NCI-H187 (cell line): ENCODE measurements at regions not wholly inside any gene's neighbourhood (a gene's known extent, or its start where the extent isn't known, plus 50 kb on each side); places are given as distances from the start of the nearest gene placed in this dataset.
"Not testable (repeated sequence)": the region's sequence is repeated elsewhere in the genome, so short reads cannot be mapped to it uniquely, and the experiment has no call there.

Experiments
- DNase-seq, 2 experiments: peaks; one replicate each; lab custom pipeline; 2025; lab: John Stamatoyannopoulos, UW

DNA sequence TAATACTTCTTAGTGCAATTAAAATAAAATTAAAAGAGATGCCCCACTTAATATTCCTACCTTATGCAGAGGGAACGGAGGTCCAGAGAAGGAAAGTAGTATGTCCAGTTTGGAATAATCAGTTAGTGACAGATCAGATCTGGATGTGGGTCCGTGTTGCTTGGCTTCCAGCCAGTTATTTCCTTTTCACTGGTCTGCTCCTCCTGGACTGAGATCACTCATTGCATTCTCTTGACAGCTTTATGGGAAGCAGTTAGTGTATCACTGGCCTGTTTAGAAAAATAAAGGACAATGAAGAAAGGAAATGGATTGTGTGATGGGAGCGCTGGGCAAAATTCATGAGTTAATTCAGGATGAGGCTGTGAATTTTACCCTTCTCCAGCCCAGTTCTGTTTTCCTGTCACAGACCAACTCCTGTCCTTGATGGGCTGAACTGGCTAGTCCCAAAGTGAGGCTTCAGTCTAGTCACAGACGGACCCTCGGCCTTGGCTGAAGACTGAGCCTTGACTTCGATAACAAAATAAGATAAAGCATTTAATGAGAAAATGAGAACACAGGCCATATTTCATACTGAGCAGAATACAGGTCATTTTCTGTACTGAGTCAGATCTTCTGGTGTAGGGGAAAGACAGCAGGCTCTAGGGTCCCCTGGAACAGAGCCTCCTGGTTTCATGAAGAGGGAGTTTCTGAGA is 85.2 kb upstream of the TRABD2B start:
- no peak for DNase-seq

DNA sequence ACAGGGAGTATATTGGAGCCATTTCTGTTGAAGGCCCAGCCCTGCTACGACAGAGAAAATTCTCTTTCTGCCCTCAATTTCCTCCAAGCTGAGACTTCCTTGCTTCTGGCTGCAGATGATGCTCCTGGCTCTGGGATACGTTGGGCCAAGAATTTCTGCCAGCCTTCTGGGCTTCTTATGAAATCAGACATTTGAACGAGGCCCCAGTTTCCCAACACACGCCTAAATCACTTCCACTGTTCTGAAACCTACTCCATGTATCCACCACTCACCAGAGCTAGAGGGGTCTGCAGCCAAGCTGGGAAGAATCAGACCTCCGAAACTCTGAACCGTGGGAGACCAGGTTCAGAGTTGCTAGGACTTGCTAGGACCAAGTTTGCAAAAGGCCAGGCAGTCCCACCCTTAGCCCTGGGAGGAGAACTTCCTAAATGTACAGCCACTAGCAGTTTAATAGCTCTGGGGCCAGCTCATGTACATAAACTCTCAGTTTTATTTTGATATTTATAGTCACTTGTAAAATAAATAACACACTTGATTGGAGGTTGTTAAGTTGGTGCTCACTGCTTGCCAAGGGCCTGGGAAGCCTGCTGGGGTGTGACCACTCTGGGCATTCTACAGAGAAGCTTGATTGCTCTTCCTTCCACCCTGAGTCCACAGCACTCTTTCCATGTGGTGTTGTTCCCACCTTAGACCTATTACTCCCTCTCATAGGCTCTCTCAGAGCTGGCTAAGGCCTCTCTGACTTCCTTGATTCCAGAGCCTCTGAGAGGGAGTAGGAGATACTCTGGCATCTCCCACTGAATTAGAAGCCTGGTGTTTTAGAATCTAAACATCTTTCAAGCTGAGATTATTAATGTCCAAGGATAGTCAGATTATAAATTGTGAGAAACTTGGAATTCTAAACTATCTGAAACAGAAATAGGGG is 83.4 kb upstream of the TRABD2B start:
- no peak for DNase-seq

DNA sequence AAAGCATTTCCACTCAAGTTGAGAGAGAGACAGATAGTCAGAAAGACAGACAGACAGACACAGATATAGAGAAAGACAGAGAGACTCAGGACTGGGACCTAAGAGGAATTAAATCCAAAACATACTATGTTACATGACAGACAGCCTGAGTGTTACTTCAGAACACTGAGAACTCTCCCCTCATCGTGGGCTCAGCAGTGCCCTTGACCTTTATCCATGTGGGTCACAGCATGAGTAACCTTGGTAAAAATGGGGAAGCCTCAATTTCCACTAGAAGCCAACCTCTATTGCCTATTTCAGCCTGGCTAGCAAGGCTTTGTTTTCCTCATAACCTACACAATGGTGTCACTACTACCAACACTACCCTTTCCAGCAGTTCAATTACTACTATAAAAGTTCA is 81.9 kb upstream of the TRABD2B start:
- DNase-seq: no peak

DNA sequence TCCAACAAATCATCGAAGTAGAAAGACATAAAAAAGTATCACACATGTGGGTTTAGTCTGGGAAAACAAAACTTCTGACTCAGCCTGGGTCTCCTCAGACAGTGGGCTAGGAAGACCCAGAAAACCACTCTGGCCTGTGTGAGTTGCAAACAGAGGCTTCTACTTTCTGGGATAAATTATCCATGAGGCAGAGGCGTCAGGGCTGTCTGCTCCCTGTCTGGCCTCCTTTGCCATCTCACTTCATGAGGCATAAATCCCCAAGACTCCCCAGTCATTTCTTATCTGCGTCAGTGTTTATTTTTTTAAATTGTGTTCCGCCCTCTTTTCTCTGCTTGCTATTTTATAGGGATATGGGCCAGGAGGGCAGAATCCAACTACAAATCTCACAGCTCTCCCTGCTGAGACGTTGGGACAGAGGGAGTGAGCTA is 80.6 kb upstream of the TRABD2B start:
- DNase-seq: no peak

DNA sequence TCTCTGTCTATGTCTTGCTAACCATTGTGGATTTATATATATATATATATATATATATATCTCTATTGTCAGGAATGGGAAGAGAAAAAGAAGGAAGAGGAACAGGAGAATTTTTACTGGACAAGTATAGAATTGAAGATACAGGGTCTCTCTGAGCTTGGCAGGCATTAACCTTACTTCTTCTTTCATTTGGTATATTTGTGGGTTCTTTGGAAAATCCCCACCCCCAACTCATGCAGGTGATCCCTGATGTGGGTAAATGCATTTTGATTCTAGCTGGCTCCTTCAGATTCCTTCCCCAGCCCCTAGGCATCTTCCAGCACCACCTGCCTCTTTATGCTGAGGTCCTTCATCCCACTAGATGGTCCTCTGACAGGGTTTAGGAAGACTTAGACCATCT is 78.8 kb upstream of the TRABD2B start:
- no peak for DNase-seq

DNA sequence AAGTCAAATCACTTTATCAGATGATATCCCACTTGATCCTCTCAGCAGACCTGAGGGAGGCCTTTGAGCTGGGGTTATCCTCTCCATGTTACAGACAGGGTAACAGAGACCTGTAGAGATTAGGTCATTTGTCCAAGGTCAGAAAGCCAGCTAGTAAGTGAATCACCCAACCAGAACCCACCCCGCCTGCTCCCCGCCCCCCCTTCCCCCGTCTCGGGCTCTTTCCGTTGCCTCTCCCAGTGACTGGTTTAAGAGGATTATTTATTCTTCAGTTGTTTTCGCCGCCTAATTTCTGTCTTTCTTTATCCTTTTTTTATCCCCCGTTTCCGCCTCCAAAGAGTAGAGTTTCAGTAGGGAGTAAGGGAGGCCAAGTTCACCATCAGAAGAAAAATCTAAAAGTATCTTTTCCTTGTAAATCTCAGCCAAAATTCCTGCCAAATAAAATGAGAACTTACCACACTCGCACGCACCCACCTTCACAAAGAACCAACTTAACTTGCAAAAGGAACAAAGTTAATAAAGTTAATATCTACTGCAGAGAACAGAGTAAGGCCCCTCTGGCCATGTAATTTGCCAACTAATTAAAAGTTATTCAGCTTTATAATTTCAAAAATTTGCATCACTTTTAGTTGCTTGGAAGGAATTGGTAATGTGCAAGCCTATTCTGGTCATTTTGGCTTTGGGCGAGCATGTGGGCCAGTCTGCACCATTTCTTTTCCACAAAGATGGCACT is 76.8 kb upstream of the TRABD2B start:
- DNase-seq: no peak

DNA sequence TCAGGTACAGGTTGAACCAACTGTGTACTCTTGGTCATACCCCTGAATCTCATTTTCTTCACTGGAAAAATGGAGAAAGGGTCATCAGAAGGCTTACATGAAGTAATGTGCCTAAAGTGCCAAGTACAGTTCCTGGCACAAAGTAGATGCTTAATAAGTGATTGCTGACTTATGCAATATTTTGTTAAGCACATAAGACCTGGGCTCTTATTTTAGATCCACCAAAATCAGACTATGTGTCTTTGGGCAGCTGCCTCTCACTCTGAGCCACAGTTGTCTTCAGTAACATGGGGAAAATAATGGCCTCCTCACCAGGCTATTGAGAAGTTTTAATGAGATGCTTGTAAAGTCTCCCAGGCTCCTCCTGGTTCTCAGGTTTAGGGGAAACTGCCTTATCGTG is 74.3 kb upstream of the TRABD2B start:
- DNase-seq: no peak

DNA sequence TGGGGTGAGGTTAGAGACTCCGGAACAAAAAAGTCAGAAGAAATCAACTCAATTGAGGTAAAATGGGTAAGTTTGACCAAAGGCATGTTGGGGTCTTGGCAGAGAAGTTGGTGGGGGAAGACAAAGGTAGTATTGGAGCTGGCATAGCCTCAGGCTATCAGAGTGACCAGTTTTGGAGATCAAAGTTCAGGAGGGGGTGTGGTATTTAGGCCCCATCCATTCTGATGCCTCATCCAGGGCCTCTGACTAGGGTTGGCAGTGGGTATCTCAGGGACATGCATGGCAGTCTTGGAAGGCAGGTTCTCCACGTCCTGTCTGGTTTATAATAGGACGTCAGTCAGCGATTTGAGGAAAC is 73.2 kb upstream of the TRABD2B start:
- DNase-seq: no peak

DNA sequence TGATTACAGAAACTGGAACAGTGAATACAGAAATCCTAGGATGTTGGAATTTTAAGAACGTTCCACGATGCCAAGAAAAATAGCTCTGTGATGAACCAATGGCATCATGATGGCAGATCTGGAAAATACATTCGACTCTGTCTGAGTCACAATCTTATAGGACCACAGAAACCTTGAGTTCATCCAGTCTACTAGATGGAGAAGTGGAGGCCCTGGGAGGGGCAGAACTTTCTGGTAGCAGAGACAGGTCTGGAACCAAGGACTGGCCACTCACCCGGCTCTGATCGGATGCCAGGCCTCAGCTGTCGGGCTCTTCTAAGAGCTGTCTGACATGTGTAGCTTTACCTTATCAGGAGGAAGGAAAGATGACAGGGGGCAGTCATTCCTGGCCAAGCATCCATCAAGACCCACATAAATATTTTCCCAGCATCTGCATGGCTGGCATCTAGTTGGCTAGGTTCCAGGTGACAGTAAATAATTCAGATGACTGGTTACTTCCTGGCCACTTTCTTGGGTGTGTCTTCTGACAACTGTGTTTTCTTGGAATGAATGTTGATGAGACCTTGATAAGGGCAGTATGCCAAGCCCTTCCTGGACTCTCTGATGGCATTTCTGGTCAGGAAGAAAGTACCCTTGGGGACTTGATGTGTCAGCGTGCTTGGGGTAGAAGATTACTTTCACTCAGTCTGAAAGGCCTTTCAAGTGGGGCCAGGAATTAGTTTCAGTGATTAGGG is 72.6 kb upstream of the TRABD2B start:
- no peak for DNase-seq

DNA sequence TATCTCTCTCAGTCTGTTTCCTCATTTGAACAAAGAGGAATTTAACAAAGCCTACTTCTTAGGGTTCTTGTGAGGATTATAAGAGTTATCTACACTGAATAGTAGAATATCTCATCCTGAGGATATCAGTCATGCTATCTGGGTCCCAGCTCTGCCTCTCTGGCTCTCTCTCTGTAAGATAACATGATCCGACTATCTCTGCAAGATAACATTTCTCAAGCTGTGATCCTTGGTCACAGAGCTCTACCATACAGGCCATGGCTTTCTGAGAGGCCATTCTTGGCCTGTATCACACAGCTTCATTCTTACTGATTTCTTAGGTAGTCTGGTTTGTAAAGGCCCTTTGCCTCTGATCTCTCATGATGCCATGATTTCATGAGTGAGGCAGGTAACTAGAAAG is 71.0 kb upstream of the TRABD2B start:
- DNase-seq: no peak

DNA sequence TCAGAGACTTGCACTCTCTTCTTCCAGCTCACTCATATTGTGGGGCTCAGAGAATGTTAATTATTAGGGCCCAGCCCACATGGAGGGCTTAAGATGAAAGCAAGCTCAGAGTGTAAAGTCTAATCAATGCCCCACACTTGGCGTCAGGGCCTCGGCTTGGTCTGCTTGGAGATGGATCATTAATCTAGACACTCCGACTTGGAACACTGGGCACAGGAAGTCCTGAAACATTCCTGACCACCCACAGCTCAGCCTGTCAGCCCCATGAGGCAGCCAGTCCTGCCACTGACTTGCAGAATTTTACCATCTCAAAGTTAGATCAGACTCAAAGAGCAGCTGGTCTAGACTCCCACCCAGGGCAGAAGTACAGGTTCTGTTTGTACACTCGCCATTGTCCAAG is 69.8 kb upstream of the TRABD2B start:
- no peak for DNase-seq

DNA sequence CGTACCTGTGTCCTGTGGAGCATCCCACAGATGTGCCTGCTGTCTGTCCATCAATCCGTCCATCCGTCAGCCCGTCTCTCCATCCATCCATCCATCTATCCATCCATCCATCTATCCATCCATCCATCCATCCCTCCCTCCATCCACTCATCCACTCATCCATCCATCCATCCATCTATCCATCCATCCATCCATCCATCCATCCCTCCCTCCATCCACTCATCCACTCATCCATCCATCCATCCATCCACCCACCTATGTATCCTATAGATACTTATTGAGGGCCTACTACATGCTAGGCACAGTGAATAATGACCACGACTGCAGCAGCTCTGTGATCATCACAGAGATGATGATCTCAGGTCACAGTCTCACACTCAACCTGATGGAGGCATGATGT is 67.5 kb upstream of the TRABD2B start:
- DNase-seq: not testable (repeated sequence)

DNA sequence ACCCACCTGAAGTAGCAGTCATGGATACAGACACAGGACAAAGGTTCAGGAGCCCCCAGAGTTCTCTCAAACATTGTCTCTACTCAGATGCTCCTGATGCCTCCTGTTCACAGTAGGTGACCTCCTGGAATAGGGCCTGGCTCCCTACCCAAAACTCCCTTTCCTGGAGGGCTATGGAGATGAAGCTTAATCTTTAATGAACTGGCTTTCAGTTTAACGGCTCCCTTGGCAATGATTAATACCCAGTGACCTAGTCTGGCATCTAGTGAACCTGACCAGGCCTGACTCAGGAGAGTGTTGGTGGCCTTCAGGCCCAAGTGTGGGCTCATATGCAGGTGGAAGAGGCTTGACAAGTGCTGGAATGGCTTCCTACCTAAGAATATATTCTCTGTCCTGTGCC is 65.2 kb upstream of the TRABD2B start:
- DNase-seq: no peak

DNA sequence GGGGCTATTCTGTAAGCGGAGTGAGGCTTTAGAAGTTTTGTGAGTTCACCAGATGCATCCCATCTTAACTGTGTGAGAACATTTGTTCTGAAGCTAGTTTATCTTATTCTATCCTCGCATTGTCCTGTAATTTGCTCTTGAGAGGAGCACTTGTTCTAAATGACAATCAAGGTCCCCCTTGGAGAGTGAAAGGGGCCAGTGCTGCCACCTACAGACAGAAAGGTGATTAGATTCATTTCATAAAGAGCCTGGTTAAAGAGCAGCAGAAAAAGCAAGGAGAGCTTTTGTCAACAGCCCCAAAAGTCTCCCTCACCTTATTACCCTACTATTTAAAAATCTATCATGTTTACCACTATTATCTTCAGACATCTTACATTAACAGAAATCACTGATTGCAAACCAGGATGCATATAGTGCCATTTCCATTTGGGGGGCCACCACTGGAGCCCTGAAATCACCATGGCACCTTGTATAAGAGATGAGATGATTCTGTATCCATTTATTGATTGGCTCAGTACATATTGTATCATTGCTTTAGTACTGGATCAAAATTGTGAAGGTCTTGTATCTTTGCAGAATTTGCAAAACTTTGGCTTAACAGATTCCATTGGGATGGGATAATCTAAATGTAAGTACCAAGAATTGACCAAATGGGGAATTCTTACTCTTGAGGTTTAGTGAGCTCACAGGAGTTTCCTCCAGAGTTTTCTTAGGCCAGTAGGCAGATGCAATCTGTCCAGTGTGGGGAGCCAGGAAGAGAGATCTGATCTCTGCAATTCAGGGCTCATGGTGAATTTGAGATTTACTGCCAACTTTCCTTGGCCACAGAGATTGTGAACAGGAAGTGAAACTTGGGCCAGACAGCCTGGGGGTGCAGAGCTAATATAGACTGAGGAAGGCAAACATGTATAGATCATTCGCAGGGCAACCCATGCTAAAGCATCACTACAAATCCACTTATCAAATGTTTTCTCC is 64.3 kb upstream of the TRABD2B start:
- peak; percentile 38 to 43 for DNase-seq

DNA sequence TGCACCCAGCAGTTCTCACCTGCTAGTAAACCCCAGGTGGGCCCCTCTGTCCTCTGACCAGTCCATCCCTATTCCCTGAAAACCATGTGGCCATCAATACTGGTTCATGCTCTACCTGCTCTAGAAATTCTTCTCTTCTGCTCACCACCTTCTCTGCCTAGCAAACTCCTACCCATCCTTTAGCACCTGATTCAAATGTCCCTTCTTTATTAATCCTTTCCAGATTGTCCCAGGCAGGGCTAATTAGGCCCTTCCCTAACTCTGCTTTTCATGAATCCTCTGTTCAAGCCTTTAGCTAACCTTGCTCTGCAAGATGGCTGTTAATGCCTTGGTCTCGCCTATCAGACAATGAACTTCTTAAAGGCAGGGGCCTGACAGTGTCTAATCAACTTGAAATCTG is 62.1 kb upstream of the TRABD2B start:
- no peak for DNase-seq

DNA sequence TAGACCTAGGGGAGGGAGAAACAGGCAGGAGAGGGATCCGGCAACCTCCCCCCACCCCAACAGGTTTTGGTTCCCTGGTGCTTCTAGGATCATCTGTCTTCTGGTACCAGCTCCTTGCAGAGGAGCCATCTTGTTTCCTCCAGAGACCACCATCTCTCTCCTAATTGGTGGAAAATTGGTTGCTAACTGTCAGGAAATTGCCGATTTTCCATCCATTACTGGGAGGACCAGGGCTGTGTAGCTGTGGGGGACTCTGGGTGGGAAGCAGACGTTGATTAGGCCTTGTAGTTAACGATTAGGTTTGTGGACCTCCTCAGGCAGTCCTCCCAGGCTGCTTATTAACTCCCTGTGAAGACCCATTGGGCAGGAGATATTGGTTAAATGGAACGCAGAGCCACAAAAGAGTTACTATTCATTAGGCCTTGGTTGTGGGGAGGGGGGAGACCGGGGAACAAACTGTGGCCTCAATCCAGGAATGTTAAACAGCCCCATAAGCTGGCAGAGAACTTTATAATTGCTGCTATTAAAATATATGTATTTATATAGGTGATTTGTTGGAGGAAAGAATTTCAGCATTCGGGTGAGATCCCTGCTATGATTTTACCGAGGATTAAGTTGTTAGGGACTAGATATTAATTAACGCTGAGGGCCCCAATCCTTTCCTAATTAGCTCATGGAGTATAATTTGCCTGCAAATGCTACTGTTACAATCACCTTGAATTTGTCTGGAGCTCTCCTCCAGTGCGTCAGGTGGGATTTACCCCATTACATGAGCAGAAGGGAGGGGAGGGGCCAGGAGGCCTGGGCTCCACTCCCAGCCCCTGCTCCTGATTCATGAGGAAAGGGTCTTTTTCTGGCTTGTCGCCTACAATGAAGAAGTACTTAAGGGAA is 61.2 kb upstream of the TRABD2B start:
- DNase-seq: no peak

DNA sequence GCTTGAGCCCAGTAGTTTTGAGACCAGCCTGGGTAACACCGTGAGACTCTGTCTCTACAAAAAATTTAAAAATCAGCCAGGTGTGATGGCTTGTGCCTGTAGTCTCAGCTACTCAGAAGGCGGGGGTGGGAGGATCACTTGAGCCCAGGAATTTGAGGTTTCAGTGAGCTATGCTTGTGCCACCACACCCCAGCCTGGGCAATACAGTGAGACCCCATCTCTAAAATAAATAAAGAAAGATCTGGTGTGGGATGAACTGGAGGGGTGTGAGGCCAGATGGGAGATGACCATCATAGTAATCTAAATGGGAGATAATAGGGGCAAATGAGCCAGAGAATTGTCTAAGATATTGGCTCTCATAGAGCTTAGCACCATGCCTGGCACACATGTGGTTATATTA is 60.1 kb upstream of the TRABD2B start:
- no peak for DNase-seq

DNA sequence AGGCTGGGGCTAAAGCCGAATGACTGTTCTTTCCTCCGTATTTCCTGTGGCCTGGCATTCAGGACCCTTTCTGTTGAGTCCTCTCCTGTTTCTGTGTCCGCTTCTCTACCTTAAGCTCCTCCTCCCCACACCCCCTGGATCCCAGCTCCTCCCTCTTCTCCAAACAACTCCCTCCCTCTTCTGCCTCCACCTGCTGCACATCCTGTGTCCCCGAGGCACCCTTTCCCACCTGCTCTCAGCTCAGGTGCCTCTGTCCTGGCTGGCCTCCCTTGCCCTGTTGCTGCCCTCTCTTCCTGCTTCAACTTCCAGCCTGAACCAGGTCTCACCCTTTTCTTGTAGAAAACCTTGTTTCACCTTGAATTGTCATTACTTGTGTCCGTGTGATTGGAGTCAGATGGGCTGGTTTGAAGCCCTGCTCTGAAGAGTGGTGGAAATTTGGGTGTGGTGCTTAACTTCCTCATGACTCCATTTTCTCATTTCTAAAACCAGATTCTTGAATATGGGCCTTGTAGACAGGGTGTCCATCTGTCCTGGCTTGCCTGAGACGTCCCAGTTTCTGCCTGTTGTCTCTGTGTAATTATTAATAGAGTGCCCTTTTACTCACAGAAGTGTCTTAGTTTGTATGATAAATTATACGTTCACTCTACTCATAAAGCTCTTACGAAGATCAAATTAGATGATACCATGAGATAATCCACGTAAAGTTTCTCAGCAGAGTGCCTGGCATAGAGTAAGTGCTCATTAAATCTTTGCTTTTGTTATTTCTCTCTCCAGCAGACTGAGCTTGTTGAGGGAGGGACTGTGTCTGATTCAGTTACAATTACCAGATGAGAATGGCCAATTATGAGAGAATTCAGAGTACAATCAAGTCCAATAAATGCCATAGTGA is 58.9 kb upstream of the TRABD2B start:
- DNase-seq: peak in 1 of 2 experiments; percentile 45

DNA sequence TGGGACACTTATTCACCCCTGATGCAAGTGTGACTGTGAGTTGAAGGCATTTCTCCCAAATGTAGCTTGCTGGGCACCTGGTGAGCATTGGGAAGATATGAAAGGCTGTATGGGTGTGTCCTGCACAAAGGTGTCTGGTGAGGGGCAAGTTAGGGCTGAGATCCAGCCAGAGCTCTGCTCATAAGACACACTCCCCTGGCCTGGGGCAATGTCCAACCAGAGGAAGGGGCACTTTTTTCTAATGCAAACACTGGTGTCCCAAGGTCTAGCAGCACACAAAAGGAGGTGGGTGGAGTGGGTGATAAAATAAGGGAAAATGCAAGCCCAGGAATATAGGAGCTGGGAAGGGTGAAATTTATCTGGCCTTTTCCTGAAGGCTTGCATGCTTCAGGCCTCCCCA is 57.0 kb upstream of the TRABD2B start:
- no peak for DNase-seq
